SK-N-SH treated with all-trans-retinoic acid at 6 μM for 48 hours (cell line): ENCODE measurements at regions not wholly inside any gene's neighbourhood (a gene's known extent, or its start where the extent isn't known, plus 50 kb on each side); places are given as distances from the start of the nearest gene placed in this dataset.

Experiments used
- ATAC-seq: fragments of 200-7000 bp; cut with Tn5 transposase; 3 replicates; pipeline ENCODE4 v1.9.1; 2020; ENCODE audit warnings: mild to moderate bottlenecking, moderate library complexity
- ARNTL ChIP-seq: fragments of 450-650 bp; formaldehyde crosslinking; IDR thresholded peaks from 2 replicates; pipeline ENCODE4 v1.5.0; 2020; ENCODE audit warnings: low read depth, mild to moderate bottlenecking, moderate library complexity, borderline replicate concordance
- BACH2 ChIP-seq: fragments of 250-450 bp; sonication (Bioruptor Pico); IDR thresholded peaks from 2 replicates; pipeline ENCODE4 v1.9.0; 2021; ENCODE audit warnings: mild to moderate bottlenecking, borderline replicate concordance
- CSDC2 ChIP-seq: fragments of 250-450 bp; sonication (Bioruptor Pico); IDR thresholded peaks from 2 replicates; pipeline ENCODE4 v1.5.0; 2020; ENCODE audit warnings: mild to moderate bottlenecking, moderate library complexity
- ESRRG ChIP-seq: fragments of 250-450 bp; sonication (Bioruptor Pico); IDR thresholded peaks from 2 replicates; pipeline ENCODE4 v1.6.1; 2021; ENCODE audit warnings: mild to moderate bottlenecking
- GLIS3 ChIP-seq: fragments of 250-450 bp; sonication (Bioruptor Pico); IDR thresholded peaks from 2 replicates; pipeline ENCODE4 v1.5.0; 2020; ENCODE audit warnings: mild to moderate bottlenecking, moderate library complexity
- ISL1 ChIP-seq: fragments of 250-450 bp; sonication (Bioruptor Pico); IDR thresholded peaks from 2 replicates; pipeline ENCODE4 v2.1.2; 2022; ENCODE audit warnings: mild to moderate bottlenecking, moderate library complexity
- OSR1 ChIP-seq: fragments of 250-450 bp; sonication (Bioruptor Pico); IDR thresholded peaks from 2 replicates; pipeline ENCODE4 v1.8.0; 2022; ENCODE audit warnings: moderate library complexity, mild to moderate bottlenecking, inconsistent platforms
- POU6F1 ChIP-seq: fragments of 250-450 bp; sonication (Bioruptor Pico); IDR thresholded peaks from 2 replicates; pipeline ENCODE4 v1.8.0; 2021; ENCODE audit warnings: low read depth, mild to moderate bottlenecking, moderate library complexity, borderline replicate concordance
- PPARA ChIP-seq: fragments of 250-450 bp; sonication (Bioruptor Pico); IDR thresholded peaks from 2 replicates; pipeline ENCODE4 v1.5.0; 2020; ENCODE audit warnings: mild to moderate bottlenecking, borderline replicate concordance
- RARB ChIP-seq: fragments of 250-450 bp; sonication (Bioruptor Pico); IDR thresholded peaks from 2 replicates; pipeline ENCODE4 v1.8.0; 2021; ENCODE audit warnings: mild to moderate bottlenecking, moderate library complexity
- SNAI2 ChIP-seq: fragments of 250-450 bp; sonication (Bioruptor Pico); IDR thresholded peaks from 2 replicates; pipeline ENCODE4 v1.5.0; 2020; ENCODE audit warnings: mild to moderate bottlenecking, moderate library complexity
- TCF4 ChIP-seq: fragments of 250-450 bp; sonication (Bioruptor Pico); IDR thresholded peaks from 2 replicates; pipeline ENCODE4 v1.8.0; 2021; ENCODE audit warnings: mild to moderate bottlenecking, moderate library complexity, borderline replicate concordance
- ZC3H10 ChIP-seq: fragments of 250-450 bp; sonication (Bioruptor Pico); IDR thresholded peaks from 2 replicates; pipeline ENCODE4 v1.5.1; 2021; ENCODE audit warnings: mild to moderate bottlenecking, moderate library complexity
- ZFP3 ChIP-seq: fragments of 250-450 bp; sonication (Bioruptor Pico); IDR thresholded peaks from 2 replicates; pipeline ENCODE4 v1.5.0; 2020; ENCODE audit warnings: mild to moderate bottlenecking, moderate library complexity
- ZFP30 ChIP-seq: fragments of 450-650 bp; formaldehyde crosslinking; IDR thresholded peaks from 2 replicates; pipeline ENCODE4 v1.5.0; 2022; ENCODE audit warnings: mild to moderate bottlenecking, moderate library complexity
- ZNF565 ChIP-seq: fragments of 450-650 bp; formaldehyde crosslinking; conservative IDR thresholded peaks from 2 replicates; pipeline ENCODE4 v1.5.0; 2020; ENCODE audit warnings: low read depth, mild to moderate bottlenecking, moderate library complexity
- ZNF70 ChIP-seq: fragments of 450-650 bp; formaldehyde crosslinking; IDR thresholded peaks from 2 replicates; pipeline ENCODE4 v1.5.0; 2020; ENCODE audit warnings: mild to moderate bottlenecking, moderate library complexity
- TF ChIP-seq, protein P1 (sequence below): fragments of 250-450 bp; sonication (Bioruptor Pico); IDR thresholded peaks from 2 replicates; pipeline ENCODE4 v1.8.0; 2020; ENCODE audit warnings: mild to moderate bottlenecking, moderate library complexity, borderline replicate concordance
- TF ChIP-seq, protein P2 (sequence below): fragments of 250-450 bp; sonication (Bioruptor Pico); IDR thresholded peaks from 2 replicates; pipeline ENCODE4 v1.5.1; 2020; ENCODE audit warnings: low read depth, mild to moderate bottlenecking, moderate library complexity
- TF ChIP-seq, protein P3 (sequence below): fragments of 250-450 bp; sonication (Bioruptor Pico); IDR thresholded peaks from 2 replicates; pipeline ENCODE4 v1.5.1; 2021; ENCODE audit warnings: mild to moderate bottlenecking, moderate library complexity
- TF ChIP-seq, protein P4 (sequence below): fragments of 250-450 bp; sonication (Bioruptor Pico); IDR thresholded peaks from 2 replicates; pipeline ENCODE4 v1.5.0; 2020; ENCODE audit warnings: mild to moderate bottlenecking, moderate library complexity

DNA sequence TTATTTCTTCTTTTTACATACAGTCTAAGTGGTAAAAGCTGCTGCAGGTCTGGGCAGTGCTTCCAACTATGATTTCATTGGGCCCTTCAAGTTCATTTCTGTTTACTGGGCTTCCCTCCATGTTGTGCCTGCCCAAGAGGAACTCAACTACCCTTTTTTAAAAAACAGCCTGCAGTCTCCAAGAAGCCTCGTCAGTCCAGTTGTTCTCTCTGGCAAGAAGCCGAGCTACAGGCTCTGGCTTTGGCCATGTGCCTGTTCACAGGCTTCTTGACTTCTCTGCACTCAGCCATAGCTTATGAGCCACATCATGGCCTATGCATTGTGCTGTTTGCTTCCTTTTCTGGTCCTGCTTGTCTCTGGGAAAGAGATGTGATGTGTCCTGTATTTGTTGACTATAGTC is 119.7 kb upstream of the PJA2 start:
- TF ChIP-seq SNAI2 (CRISPR knock-in tag) (no peak), ESRRG (CRISPR knock-in tag) (no peak)
- TF ChIP-seq, all 23 proteins: peak for 0
- no peak for ATAC-seq

DNA sequence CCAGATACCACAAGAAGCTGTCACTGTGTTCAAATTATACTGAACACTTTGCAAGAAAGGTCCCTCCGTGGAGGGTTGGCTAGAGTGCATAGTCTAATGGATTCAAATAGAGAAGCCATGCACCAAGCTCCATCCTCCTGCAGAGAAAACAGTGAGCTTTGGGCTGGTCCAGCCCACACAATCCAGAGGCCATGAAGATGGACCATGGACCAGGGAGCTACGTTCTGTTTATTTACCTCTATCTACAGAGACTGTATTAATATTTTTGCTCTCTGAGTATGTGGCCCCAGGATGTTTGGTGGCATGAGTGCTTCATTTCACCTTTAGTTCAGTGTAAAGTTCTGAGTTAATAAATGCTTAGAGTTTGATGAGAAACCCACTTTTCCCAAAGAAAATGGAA is 114.8 kb upstream of the PJA2 start:
- no peak for TF ChIP-seq POU6F1 (CRISPR knock-in tag)
- TF ChIP-seq CSDC2 (CRISPR knock-in tag) = no peak
- no peak for TF ChIP-seq ARNTL (CRISPR knock-in tag)
- TF ChIP-seq, protein P1, sequence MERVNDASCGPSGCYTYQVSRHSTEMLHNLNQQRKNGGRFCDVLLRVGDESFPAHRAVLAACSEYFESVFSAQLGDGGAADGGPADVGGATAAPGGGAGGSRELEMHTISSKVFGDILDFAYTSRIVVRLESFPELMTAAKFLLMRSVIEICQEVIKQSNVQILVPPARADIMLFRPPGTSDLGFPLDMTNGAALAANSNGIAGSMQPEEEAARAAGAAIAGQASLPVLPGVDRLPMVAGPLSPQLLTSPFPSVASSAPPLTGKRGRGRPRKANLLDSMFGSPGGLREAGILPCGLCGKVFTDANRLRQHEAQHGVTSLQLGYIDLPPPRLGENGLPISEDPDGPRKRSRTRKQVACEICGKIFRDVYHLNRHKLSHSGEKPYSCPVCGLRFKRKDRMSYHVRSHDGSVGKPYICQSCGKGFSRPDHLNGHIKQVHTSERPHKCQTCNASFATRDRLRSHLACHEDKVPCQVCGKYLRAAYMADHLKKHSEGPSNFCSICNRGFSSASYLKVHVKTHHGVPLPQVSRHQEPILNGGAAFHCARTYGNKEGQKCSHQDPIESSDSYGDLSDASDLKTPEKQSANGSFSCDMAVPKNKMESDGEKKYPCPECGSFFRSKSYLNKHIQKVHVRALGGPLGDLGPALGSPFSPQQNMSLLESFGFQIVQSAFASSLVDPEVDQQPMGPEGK (CRISPR knock-in tag) = no peak
- TF ChIP-seq RARB (CRISPR knock-in tag) = no peak
- ATAC-seq = no peak

DNA sequence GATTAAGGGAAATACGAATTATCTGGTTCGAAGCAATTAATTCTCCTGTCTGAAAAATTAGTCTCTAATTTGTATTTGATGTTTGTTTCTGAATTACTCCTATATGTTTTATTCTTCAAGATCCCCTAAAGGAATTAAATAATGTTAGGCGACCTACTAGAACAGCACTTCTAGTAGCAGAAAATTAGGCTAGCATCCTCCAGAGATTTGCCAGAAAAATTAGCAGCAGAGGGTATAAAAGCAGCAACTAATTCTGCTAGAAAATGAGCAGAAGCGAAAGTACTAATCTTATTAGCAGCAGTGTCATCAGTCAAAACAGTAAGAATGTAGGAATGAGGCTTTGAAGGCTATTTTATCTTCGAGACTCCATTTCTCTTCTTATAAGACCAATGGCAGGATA is 114.3 kb upstream of the PJA2 start:
- ATAC-seq = no peak

DNA sequence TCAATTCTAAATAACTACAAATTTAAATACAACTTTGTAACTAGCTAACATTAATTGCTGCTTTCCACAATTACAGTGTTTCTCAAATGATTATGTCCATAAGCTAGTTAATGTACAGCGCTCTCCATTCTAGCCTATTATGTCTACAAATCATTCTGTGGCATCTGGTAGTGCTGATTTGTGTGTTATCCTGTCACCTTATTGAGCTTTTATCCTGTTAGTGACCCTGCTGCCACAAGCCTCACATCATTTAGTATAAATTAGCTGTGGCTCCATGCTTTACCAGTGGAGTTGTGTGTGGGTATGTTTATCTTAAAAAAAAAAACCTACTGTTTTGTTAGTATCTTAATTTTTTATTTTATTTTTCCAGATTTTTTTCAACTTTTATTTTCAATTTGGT is 112.6 kb upstream of the PJA2 start:
- ATAC-seq = no peak
- TF ChIP-seq TCF4 (CRISPR knock-in tag) = no peak
- no peak for TF ChIP-seq ZFP30
- TF ChIP-seq, protein P2, sequence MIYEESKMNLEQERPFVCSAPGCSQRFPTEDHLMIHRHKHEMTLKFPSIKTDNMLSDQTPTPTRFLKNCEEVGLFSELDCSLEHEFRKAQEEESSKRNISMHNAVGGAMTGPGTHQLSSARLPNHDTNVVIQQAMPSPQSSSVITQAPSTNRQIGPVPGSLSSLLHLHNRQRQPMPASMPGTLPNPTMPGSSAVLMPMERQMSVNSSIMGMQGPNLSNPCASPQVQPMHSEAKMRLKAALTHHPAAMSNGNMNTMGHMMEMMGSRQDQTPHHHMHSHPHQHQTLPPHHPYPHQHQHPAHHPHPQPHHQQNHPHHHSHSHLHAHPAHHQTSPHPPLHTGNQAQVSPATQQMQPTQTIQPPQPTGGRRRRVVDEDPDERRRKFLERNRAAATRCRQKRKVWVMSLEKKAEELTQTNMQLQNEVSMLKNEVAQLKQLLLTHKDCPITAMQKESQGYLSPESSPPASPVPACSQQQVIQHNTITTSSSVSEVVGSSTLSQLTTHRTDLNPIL = no peak
- TF ChIP-seq ZNF565 = no peak
- no peak for TF ChIP-seq RARB (CRISPR knock-in tag)
- TF ChIP-seq, protein P3, sequence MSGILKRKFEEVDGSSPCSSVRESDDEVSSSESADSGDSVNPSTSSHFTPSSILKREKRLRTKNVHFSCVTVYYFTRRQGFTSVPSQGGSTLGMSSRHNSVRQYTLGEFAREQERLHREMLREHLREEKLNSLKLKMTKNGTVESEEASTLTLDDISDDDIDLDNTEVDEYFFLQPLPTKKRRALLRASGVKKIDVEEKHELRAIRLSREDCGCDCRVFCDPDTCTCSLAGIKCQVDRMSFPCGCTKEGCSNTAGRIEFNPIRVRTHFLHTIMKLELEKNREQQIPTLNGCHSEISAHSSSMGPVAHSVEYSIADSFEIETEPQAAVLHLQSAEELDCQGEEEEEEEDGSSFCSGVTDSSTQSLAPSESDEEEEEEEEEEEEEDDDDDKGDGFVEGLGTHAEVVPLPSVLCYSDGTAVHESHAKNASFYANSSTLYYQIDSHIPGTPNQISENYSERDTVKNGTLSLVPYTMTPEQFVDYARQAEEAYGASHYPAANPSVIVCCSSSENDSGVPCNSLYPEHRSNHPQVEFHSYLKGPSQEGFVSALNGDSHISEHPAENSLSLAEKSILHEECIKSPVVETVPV (CRISPR knock-in tag) = no peak
- TF ChIP-seq CSDC2 (CRISPR knock-in tag) = no peak
- no peak for TF ChIP-seq ZNF70
- TF ChIP-seq ESRRG (CRISPR knock-in tag) = no peak
- TF ChIP-seq ARNTL (CRISPR knock-in tag) = no peak
- TF ChIP-seq, protein P4, sequence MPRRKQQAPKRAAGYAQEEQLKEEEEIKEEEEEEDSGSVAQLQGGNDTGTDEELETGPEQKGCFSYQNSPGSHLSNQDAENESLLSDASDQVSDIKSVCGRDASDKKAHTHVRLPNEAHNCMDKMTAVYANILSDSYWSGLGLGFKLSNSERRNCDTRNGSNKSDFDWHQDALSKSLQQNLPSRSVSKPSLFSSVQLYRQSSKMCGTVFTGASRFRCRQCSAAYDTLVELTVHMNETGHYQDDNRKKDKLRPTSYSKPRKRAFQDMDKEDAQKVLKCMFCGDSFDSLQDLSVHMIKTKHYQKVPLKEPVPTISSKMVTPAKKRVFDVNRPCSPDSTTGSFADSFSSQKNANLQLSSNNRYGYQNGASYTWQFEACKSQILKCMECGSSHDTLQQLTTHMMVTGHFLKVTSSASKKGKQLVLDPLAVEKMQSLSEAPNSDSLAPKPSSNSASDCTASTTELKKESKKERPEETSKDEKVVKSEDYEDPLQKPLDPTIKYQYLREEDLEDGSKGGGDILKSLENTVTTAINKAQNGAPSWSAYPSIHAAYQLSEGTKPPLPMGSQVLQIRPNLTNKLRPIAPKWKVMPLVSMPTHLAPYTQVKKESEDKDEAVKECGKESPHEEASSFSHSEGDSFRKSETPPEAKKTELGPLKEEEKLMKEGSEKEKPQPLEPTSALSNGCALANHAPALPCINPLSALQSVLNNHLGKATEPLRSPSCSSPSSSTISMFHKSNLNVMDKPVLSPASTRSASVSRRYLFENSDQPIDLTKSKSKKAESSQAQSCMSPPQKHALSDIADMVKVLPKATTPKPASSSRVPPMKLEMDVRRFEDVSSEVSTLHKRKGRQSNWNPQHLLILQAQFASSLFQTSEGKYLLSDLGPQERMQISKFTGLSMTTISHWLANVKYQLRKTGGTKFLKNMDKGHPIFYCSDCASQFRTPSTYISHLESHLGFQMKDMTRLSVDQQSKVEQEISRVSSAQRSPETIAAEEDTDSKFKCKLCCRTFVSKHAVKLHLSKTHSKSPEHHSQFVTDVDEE (CRISPR knock-in tag) = no peak
- TF ChIP-seq SNAI2 (CRISPR knock-in tag) = no peak
- TF ChIP-seq ZFP3 = no peak
- no peak for TF ChIP-seq ZC3H10
- TF ChIP-seq ISL1 = no peak
- no peak for TF ChIP-seq BACH2 (CRISPR knock-in tag)
- no peak for TF ChIP-seq GLIS3
- TF ChIP-seq OSR1 (CRISPR knock-in tag) = no peak
- no peak for TF ChIP-seq POU6F1 (CRISPR knock-in tag)
- no peak for TF ChIP-seq PPARA

More for the DNA sequence above, 114.3 kb upstream of the PJA2 start:
- TF ChIP-seq ZFP30 (no peak), RARB (CRISPR knock-in tag) (no peak), POU6F1 (CRISPR knock-in tag) (no peak), ZNF70 (no peak), OSR1 (CRISPR knock-in tag) (no peak)
